OCI-LY1 (cell line): ENCODE measurements at regions not wholly inside any gene's neighbourhood (a gene's known extent, or its start where the extent isn't known, plus 50 kb on each side); places are given as distances from the start of the nearest gene placed in this dataset.

Experiments
- H2AFZ ChIP-seq: fragments of 200-600 bp; sonication (generic), shearing (Covaris generic); 2 replicates; pipeline ENCODE4 v1.6.0; 2014; ENCODE audit warnings: antibody characterized with exemption, mild to moderate bottlenecking, low read length
- H3F3A ChIP-seq: fragments of 200-600 bp; sonication (generic), shearing (Covaris generic); 2 replicates; pipeline ENCODE4 v1.6.0; 2014; ENCODE audit warnings: mild to moderate bottlenecking, antibody characterized with exemption, low read length, moderate library complexity; ENCODE audit not compliant: insufficient read depth
- H3K27ac ChIP-seq: fragments of 200-600 bp; sonication (generic); 2 replicates; pipeline ENCODE4 v1.5.1; 2014; ENCODE audit warnings: low read length, mixed run types, mild to moderate bottlenecking, low read depth; ENCODE audit not compliant: poor library complexity, severe bottlenecking
- H3K27me3 ChIP-seq: fragments of 200-600 bp; sonication (generic); 2 replicates; pipeline ENCODE4 v1.6.0; 2014; ENCODE audit warnings: antibody characterized with exemption, mild to moderate bottlenecking, low read length, moderate library complexity; ENCODE audit not compliant: insufficient read depth
- H3K36me3 ChIP-seq: fragments of 200-600 bp; sonication (generic); 2 replicates; pipeline ENCODE4 v1.6.1; 2014; ENCODE audit warnings: mild to moderate bottlenecking, antibody characterized with exemption, low read length, moderate library complexity, mixed read lengths; ENCODE audit not compliant: insufficient read depth
- H3K4me1 ChIP-seq: fragments of 200-600 bp; sonication (generic); 2 replicates; pipeline ENCODE4 v1.5.1; 2014; ENCODE audit warnings: mild to moderate bottlenecking, low read length, moderate library complexity; ENCODE audit not compliant: insufficient read depth, severe bottlenecking
- H3K4me2 ChIP-seq: fragments of 200-600 bp; sonication (generic), shearing (Covaris generic); 2 replicates; pipeline ENCODE4 v1.6.1; 2014; ENCODE audit warnings: low read length
- H3K4me3 ChIP-seq: fragments of 200-600 bp; sonication (generic); 2 replicates; pipeline ENCODE4 v1.5.1; 2014; ENCODE audit warnings: low read length, low read depth, mild to moderate bottlenecking, mixed read lengths; ENCODE audit not compliant: poor library complexity, severe bottlenecking
- H3K79me2 ChIP-seq: fragments of 200-600 bp; shearing (Covaris generic); 2 replicates; pipeline ENCODE4 v1.6.1; 2016; ENCODE audit warnings: mixed run types, low read length, mixed read lengths; ENCODE audit not compliant: insufficient read depth
- H3K9ac ChIP-seq: fragments of 200-600 bp; sonication (generic), shearing (Covaris generic); 2 replicates; pipeline ENCODE4 v1.6.1; 2014; ENCODE audit warnings: mild to moderate bottlenecking, low read length, mixed read lengths
- H3K9me2 ChIP-seq: fragments of 200-600 bp; sonication (generic), shearing (Covaris generic); 2 replicates; pipeline ENCODE4 v1.6.1; 2014; ENCODE audit warnings: low read depth, mild to moderate bottlenecking, low read length, mixed read lengths
- H3K9me3 ChIP-seq: fragments of 200-600 bp; shearing (Covaris generic); 2 replicates; pipeline ENCODE4 v1.6.1; 2014; ENCODE audit warnings: low read length, mixed read lengths
- H4K20me1 ChIP-seq: fragments of 200-600 bp; sonication (generic), shearing (Covaris generic); 2 replicates; pipeline ENCODE4 v1.6.0; 2016; ENCODE audit warnings: mild to moderate bottlenecking, low read length; ENCODE audit not compliant: insufficient read depth
- CTCF ChIP-seq: fragments of 200-600 bp; sonication (generic), shearing (Covaris generic); IDR thresholded peaks from 2 replicates; pipeline ENCODE4 v1.5.1; 2017; ENCODE audit warnings: mild to moderate bottlenecking, antibody characterized with exemption, low read length, moderate library complexity, mixed read lengths
- EZH2 ChIP-seq: fragments of 200-600 bp; sonication (generic), shearing (Covaris generic); IDR thresholded peaks from 2 replicates; pipeline ENCODE4 v1.8.0; 2017; ENCODE audit warnings: borderline replicate concordance, mixed run types, mild to moderate bottlenecking, antibody characterized with exemption, low read length, moderate library complexity, mixed read lengths

DNA sequence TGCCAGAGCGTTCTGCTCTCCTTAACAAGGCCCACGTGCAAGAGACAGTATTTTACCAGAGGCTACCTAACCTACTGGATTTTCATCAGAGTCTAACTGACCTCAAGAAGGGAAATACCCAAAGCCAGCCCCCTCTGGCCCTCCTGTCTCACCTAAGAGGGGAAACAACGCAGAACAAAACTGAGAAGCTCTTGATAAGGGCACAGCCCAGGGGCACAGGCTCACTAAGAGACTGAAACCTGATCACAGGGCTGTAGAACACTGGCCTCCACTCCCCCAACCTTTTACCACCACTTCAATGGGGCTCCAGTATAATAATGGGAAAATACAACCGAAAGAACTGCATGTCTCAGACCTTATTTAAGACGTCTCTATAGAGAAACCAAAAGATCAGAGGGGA lies 449.5 kb upstream of the CAMK1G start:
- Histone ChIP-seq H3K27ac (no peak overlapping the region), H3K79me2 (no peaks in the 10 kb centered on the region), H3K9me2 (no peaks in the 10 kb centered on the region), H4K20me1 (no peaks in the 10 kb centered on the region), H3K9me3 (no peaks in the 10 kb centered on the region), H2AFZ (no peak overlapping the region), H3K4me3 (no peak overlapping the region), H3K4me1 (no peaks in the 10 kb centered on the region), H3F3A (no peaks in the 10 kb centered on the region), H3K36me3 (no peaks in the 10 kb centered on the region), H3K27me3 (no peaks in the 10 kb centered on the region), H3K4me2 (no peak overlapping the region), H3K9ac (no peak overlapping the region)
- TF ChIP-seq EZH2: no peak
- no peak for TF ChIP-seq CTCF

DNA sequence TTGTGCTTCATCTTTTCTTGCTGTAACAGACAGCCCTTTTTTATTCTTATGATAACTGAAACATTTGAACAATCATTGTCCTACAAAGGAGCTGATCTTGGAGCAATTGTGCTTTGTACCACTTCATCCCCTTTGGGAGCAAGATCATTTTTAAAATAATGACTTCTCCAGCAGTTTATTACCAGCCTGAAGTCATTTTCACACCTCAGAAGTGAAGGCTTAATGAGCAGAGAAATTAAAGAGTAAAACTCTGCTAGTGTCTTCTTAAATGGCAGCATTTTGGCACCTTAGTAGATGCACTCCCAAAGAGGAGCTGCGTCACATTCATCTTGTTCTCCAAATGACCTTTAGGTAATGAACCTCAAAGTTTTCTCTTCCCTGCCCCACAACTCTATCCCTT lies 439.6 kb upstream of the CAMK1G start:
- Histone ChIP-seq H3K27ac (no peak overlapping the region), H3K4me3 (no peak overlapping the region), H2AFZ (no peak overlapping the region), H3K4me1 (no peaks in the 10 kb centered on the region), H3K9me3 (no peaks in the 10 kb centered on the region), H4K20me1 (no peaks in the 10 kb centered on the region), H3K79me2 (no peaks in the 10 kb centered on the region), H3K36me3 (no peaks in the 10 kb centered on the region), H3K9me2 (no peaks in the 10 kb centered on the region), H3F3A (no peaks in the 10 kb centered on the region), H3K9ac (no peak overlapping the region), H3K4me2 (no peak overlapping the region), H3K27me3 (no peaks in the 10 kb centered on the region)
- TF ChIP-seq EZH2: no peak
- TF ChIP-seq CTCF: no peak

DNA sequence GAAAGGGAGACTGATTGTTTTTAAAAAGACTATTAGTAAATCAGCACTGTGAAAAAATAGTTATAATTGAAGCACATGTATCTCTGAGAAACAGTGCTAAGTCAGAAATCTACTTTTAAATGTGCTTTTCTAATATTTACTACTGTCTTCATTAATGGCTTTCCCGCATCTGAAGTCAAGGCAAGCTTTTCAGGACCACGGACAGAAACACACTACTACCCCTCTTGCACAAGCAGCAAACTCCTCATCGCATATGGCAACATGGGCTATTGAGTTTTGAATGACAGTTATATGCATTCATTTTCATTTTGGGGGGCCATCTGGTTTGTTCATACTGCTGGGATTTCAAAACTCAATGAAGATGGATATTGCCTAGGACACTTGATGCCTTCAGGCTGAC lies 433.4 kb upstream of the CAMK1G start:
- Histone ChIP-seq H3K9me3 (no peaks in the 10 kb centered on the region), H3K4me2 (no peak overlapping the region), H3K4me3 (no peak overlapping the region), H2AFZ (no peak overlapping the region), H3K4me1 (no peaks in the 10 kb centered on the region), H3K79me2 (no peaks in the 10 kb centered on the region), H3K9me2 (no peaks in the 10 kb centered on the region), H3K9ac (no peak overlapping the region), H3K27me3 (no peaks in the 10 kb centered on the region), H3K36me3 (no peaks in the 10 kb centered on the region), H3F3A (no peaks in the 10 kb centered on the region), H4K20me1 (no peaks in the 10 kb centered on the region), H3K27ac (no peak overlapping the region)
- no peak for TF ChIP-seq CTCF
- no peak for TF ChIP-seq EZH2
